ENCODE measurements at regions not wholly inside any gene's neighbourhood (a gene's known extent, or its start where the extent isn't known, plus 50 kb on each side); places are given as distances from the start of the nearest gene placed in this dataset.

DNA sequence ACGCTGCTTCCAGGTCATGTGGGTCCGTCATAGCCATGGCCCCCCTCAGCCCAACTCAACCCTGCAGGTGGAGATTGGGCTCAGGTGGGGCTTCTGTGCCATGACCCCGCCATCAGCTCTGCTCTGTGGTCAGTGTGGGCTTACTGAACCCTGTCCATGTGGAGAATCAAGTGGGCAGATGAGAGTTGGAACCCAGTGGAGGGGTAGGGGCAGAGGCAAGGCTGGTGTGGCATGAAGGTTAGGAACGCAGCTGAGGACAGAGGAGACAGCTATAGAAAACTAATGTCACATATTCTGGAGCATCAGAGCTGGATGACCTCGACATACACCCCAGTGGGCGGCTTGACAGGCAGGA lies 355.9 kb downstream of the PTPRU start:
- TF ChIP-seq GATA2 (IDR thresholded peaks at IDR 0.05; ENCODE audit: low read depth, low read length) (no peak), GATA3 (IDR thresholded peaks at IDR 0.05; ENCODE audit: low read depth, low read length) (no peak)

Data from SH-SY5Y (cell line).